ENCODE measurements at regions not wholly inside any gene's neighbourhood (a gene's known extent, or its start where the extent isn't known, plus 50 kb on each side); places are given as distances from the start of the nearest gene placed in this dataset.
A peak's percentile ranks its signal among the peaks of the same experiment; 100 is the strongest.

GRCh38 chr9:107940616-107941595 is 451.3 kb upstream of the KLF4 start:
- H3K9me3 ChIP-seq (replicated peaks in 1 of 2; ENCODE audit: control insufficient read depth in 1 of 2, insufficient read depth in 1 of 2, low read length in 2 of 2) = no peaks in the 10 kb centered on the region
- no peak overlapping the region for H3K4me2 ChIP-seq (replicated peaks; ENCODE audit: extremely low read depth, low read length, poor library complexity, severe bottlenecking)
- no peaks in the 10 kb centered on the region for H4K20me1 ChIP-seq (ENCODE audit: insufficient read depth, low read length)
- WGBS (ENCODE audit: insufficient coverage) = 66% methylated on average over 4 of the region's 7 CpGs
- H3K4me1 ChIP-seq (ENCODE audit: control insufficient read depth in 1 of 2, insufficient read depth in 2 of 2, low read length in 2 of 2) = peaks cover 0 to 7% of the 10 kb centered on the region in 2 donors
- Mint-ChIP-seq H3K4me1 (peaks cover 25% of the 10 kb centered on the region), H3K27me3 (ENCODE audit: low read depth in 3 of 3) (peaks cover 0 to 6% (median 2%) of the 10 kb centered on the region in 3 donors), H3K36me3 (peaks cover 12 to 14% of the 10 kb centered on the region in 2 donors), H3K9me3 (peaks cover 0 to 4% (median 2%) of the 10 kb centered on the region in 7 donors), H3K27ac (peak overlapping the region in 1 of 7 donors; percentile 77), H3K4me3 (no peak overlapping the region)
- intact Hi-C loops (cut with micrococcal nuclease) = no loop called here
- no peak for TF ChIP-seq CTCF (IDR thresholded peaks at IDR 0.05)
- H3K36me3 ChIP-seq (replicated peaks in 1 of 2; ENCODE audit: control insufficient read depth in 1 of 2, insufficient read depth in 2 of 2, low read length in 2 of 2) = no peaks in the 10 kb centered on the region
- no peak overlapping the region for H3K27ac ChIP-seq (ENCODE audit: low read depth in 1 of 2, low read length in 2 of 2)
- no peak overlapping the region for H3K4me3 ChIP-seq (replicated peaks in 1 of 3; ENCODE audit: low read depth in 2 of 3, low read length in 3 of 3)
- DNase-seq = no peak
- H3K79me2 ChIP-seq (ENCODE audit: insufficient read depth, low read length) = no peaks in the 10 kb centered on the region
- H2AFZ ChIP-seq (ENCODE audit: insufficient read depth, low read depth, low read length, poor library complexity, severe bottlenecking) = no peak overlapping the region
- no peak overlapping the region for H3K9ac ChIP-seq (ENCODE audit: insufficient read depth, low read length, poor library complexity, severe bottlenecking)
- H3K27me3 ChIP-seq (ENCODE audit: control insufficient read depth in 2 of 2, insufficient read depth in 2 of 2, low read length in 2 of 2) = no peaks in the 10 kb centered on the region

GRCh38 chr9:107938801-107939386 is 449.3 kb upstream of the KLF4 start:
- peaks cover 0 to 5% (median 2%) of the 10 kb centered on the region in 7 donors for H3K9me3 Mint-ChIP-seq
- no peak overlapping the region for H3K27ac Mint-ChIP-seq
- Histone ChIP-seq H3K79me2 (ENCODE audit: insufficient read depth, low read length) (no peaks in the 10 kb centered on the region), H3K4me1 (ENCODE audit: control insufficient read depth in 1 of 2, insufficient read depth in 2 of 2, low read length in 2 of 2) (peaks cover 0 to 7% of the 10 kb centered on the region in 2 donors), H3K4me2 (replicated peaks; ENCODE audit: extremely low read depth, low read length, poor library complexity, severe bottlenecking) (no peak overlapping the region), H3K4me3 (replicated peaks in 1 of 3; ENCODE audit: low read depth in 2 of 3, low read length in 3 of 3) (no peak overlapping the region), H3K27ac (ENCODE audit: low read depth in 1 of 2, low read length in 2 of 2) (no peak overlapping the region), H4K20me1 (ENCODE audit: insufficient read depth, low read length) (no peaks in the 10 kb centered on the region), H3K9ac (ENCODE audit: insufficient read depth, low read length, poor library complexity, severe bottlenecking) (no peak overlapping the region), H3K36me3 (replicated peaks in 1 of 2; ENCODE audit: control insufficient read depth in 1 of 2, insufficient read depth in 2 of 2, low read length in 2 of 2) (no peaks in the 10 kb centered on the region), H3K27me3 (ENCODE audit: control insufficient read depth in 2 of 2, insufficient read depth in 2 of 2, low read length in 2 of 2) (no peaks in the 10 kb centered on the region), H2AFZ (ENCODE audit: insufficient read depth, low read depth, low read length, poor library complexity, severe bottlenecking) (no peak overlapping the region), H3K9me3 (replicated peaks in 1 of 2; ENCODE audit: control insufficient read depth in 1 of 2, insufficient read depth in 1 of 2, low read length in 2 of 2) (no peaks in the 10 kb centered on the region)
- no peak for DNase-seq
- H3K4me3 Mint-ChIP-seq = no peak overlapping the region
- H3K4me1 Mint-ChIP-seq = peaks cover 25% of the 10 kb centered on the region
- peaks cover 0 to 11% (median 4%) of the 10 kb centered on the region in 3 donors for H3K27me3 Mint-ChIP-seq (ENCODE audit: low read depth in 3 of 3)
- no peak for TF ChIP-seq CTCF (IDR thresholded peaks at IDR 0.05)
- WGBS (ENCODE audit: insufficient coverage) = 18% methylated on average over 4 of the region's 8 CpGs
- intact Hi-C loops (cut with micrococcal nuclease) = loop anchor here in 1 of 2 donors (10.0 kb wide), 1 partner anchor 116 kb away; no protein-coding TSS in a partner anchor
- H3K36me3 Mint-ChIP-seq = peaks cover 20 to 25% of the 10 kb centered on the region in 2 donors

All from CD14-positive monocyte (primary cell).